A549 (cell line): ENCODE measurements at regions not wholly inside any gene's neighbourhood (a gene's known extent, or its start where the extent isn't known, plus 50 kb on each side); places are given as distances from the start of the nearest gene placed in this dataset.

Experiments used
- CTCF ChIP-seq: fragments of >200 bp; sonication (Bioruptor Twin); formaldehyde crosslinking; IDR thresholded peaks from 3 replicates; pipeline ENCODE4 v1.5.1; 2016
- EP300 ChIP-seq, 2 experiments: fragments of >200 bp; sonication (Bioruptor Twin); formaldehyde crosslinking; IDR thresholded peaks; 2 replicates in 1 of 2; 3 replicates in 1 of 2; pipeline ENCODE4 v1.6.1; 2016 to 2017
- FOSL2 ChIP-seq, 2 experiments: fragments of 450-650 bp in 1 of 2; fragments of >200 bp in 1 of 2; sonication (Bioruptor Twin) in 1 of 2; formaldehyde crosslinking; IDR thresholded peaks; 2 replicates each; pipeline versions ENCODE4 v1.5.0 to v1.6.1; 2016 to 2020; ENCODE audit warnings: mild to moderate bottlenecking in 1 of 2, moderate library complexity in 1 of 2
- MAFK ChIP-seq: fragments of 450-650 bp; IDR thresholded peaks from 2 replicates; pipeline ENCODE4 v1.6.1; 2014; ENCODE audit not compliant: partially characterized antibody
- MAX ChIP-seq: IDR thresholded peaks from 2 replicates; pipeline ENCODE4 v1.6.1; 2012

- TF ChIP-seq CTCF, result no peak
- TF ChIP-seq MAFK, result no peak
- no peak for TF ChIP-seq MAX
- no peak for TF ChIP-seq EP300 (IDR thresholded peaks at IDR 0.05)
- TF ChIP-seq FOSL2 (IDR thresholded peaks at IDR 0.05), result no peak
- TF ChIP-seq FOSL2 (CRISPR knock-in tag; IDR thresholded peaks at IDR 0.05), result no peak
These were observed 624.0 kb downstream of the NPHP4 start for GRCh38 chr1:5368201-5368600.
